ENCODE measurements at regions not wholly inside any gene's neighbourhood (a gene's known extent, or its start where the extent isn't known, plus 50 kb on each side); places are given as distances from the start of the nearest gene placed in this dataset.
"Not testable (repeated sequence)": the region's sequence is repeated elsewhere in the genome, so short reads cannot be mapped to it uniquely, and the experiment has no call there.

DNA sequence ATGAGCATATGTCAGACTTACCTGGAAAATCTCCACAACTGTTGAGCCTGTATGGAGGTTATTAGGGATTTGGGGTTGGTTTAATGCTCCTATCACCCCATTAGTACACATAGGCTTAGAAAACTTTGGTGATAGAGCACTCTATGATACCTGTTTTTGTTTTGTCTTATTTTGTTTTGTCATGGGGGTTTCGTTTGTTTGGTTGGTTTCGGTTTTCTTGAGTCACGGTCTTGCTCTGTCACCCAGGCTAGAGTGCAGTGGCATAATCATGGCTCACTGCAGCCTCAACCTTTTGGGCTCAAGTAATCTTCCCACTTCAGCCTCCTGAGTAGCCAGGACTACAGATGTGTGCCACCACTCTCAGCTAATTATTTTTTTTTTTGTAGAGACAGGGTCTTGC is 70.0 kb downstream of the MZT1 start:
- no peak for DNase-seq (ENCODE audit: low read depth in 2 of 2, low spot score in 1 of 2)

DNA sequence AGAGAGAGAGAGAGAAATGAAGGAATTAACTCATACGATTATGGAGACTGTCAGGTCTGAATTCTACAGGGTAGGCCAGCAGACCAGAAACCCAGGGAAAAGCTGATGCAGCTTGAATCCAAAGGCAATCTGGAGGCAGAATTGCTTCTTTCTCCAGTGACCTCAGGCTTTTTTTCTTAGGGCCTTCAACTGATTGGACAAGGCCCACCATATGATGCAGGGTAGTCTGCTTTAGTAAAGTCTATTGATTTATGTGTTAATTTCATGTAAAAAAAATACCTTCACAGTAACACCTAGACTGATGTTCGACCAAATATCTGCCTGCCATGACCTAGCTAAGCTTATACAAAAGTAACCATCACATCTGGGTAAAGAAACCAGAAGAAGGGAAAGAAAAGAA is 71.1 kb downstream of the MZT1 start:
- DNase-seq (ENCODE audit: low read depth in 2 of 2, low spot score in 1 of 2): no peak

DNA sequence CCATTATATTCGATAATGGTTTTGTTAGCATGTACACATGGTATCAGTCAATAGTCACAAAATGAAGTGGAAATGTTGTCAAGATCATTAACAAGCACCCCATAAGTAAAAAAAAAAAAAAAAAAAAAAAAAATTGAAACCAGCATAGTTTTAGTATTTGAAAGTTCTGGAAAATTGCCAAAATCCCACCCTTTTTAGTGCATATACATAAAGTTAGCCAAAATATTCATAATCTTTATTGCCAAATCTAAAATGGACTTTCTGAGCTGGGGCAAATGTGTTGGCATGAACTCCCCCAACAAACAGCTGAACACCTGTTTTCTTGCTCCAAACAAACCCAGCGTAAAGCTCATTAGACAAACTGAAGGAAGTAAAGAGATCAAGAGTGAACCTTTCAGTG is 73.9 kb downstream of the MZT1 start:
- DNase-seq (ENCODE audit: low read depth in 2 of 2, low spot score in 1 of 2): no peak

DNA sequence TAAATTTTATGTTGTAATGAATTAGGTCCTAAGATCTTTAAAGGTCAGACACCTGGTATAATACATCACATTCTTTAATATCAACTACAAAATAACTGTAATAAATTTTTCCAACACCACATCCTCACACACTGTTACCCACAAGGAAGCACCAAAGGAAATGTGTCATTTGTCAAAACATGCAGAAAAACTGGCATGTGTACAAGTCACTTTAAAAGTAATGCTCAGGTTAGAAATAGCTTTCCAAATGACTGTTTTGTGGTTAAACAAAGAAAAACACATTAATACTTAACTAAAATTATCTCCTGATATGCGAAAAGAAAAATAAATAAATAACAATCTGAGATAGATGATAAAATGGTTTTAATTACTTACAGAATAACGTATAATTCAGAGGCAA is 74.7 kb downstream of the MZT1 start:
- DNase-seq (ENCODE audit: low read depth in 2 of 2, low spot score in 1 of 2): no peak

DNA sequence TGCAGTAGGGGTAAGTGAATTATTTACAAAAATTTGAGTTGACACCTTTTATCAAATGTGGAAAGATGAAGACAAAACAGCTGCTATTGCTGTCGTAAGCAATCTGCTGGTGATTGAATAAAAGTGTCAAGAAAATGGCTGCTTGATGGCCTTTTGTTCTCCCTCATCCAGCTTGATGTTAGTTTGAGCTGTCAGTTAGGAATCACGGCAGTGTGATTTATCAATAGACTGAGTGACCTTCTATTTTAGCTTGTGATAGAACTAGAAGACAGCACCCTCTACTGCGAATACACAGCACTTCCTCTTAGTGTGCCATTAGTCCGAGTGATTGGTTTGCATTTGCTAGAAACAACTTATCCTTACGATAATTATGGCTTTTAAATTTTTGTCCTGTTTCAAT is 76.3 kb downstream of the MZT1 start:
- no peak for DNase-seq (ENCODE audit: low read depth in 2 of 2, low spot score in 1 of 2)

DNA sequence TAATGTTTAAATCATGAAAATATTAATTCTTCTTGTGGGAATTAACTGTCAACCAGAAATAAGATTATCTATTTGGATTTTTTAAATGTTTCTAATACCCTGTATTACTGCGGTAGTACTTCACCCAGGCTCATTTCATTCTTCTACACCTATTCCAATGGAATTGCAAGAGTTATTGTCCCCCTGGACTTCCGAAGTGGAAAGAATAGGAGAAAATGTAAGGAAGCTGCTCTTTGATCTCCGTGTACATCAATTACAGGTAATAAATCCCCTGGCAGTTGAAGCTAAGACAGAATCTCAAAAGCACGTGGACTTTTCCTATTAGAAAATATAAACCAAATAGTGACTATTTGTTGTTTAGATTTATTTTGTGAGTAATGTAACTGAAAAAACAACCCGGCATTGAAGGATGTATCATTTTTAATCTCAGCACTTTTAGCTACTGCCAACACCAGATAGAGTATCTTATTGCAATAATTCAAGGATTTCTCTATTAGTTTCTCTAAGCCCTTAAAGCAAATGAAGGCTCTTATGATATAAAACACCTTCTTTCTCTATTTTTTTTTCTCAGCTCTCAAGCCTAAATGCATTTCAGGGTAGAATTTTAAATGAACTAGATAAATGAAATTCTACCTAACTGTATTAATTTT is 77.3 kb downstream of the MZT1 start:
- no peak for DNase-seq (ENCODE audit: low read depth in 2 of 2, low spot score in 1 of 2)

DNA sequence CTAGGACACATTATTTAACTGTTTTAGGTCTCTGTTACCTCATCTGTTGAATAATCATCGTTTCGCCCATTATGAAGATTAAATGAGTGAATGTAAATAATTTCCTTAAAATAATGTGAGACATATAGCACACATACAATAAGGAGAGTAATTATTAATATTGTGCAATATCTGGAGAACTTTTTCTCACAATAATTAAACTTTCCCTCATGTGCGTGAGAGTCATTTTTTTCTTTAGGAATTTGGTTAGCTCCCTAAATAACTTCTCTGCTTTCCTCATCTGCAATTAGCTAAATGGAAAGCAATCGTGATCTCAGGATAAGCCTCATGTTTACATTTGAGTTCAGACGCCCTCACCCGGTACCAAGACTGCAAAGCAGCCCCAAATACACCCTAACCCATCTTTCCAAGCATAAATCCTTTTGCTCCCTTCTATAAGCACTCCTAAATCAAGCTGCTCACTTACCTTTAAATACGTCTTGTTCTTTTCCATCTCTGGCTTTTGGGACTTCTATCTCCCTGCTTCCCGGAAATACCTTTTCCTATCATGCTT is 78.8 kb downstream of the MZT1 start:
- no peak for DNase-seq (ENCODE audit: low read depth in 2 of 2, low spot score in 1 of 2)

DNA sequence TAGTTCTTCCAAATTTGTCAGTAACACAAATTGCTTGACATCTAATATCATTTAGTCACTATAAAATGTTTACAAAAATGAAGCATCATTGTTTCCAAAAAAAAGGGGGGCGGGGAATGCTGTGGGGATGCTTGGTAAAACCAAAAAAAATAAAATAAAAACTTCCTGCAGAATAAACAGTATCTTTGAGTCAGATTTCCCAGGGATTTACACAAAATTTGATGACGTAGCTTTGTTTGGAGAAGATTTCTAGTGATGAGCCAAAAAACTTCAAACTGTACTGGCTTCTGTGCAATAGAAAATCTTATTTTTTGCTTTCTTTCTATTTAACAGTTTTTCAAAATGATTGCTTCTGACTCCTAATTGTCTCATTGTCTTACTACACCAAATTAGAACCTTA is 80.0 kb downstream of the MZT1 start:
- no peak for DNase-seq (ENCODE audit: low read depth in 2 of 2, low spot score in 1 of 2)

DNA sequence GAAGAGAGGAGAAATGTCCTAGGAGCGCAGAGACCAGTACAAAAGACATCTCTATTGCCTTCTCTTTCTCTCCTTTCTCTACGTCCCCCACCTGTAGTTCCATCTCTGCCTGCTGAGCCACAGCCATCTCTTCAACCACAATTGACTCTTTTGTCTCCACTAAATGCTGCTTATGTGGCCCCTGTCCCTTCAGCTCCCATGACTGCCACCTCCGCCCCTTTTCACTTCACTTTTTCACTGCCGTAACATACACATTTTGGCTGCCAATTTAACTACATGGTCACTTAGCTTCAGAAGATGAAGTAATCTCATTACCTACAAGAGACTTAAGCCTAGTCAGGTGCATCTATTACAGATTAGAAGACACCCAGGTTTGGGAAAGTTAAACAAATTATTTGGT is 81.9 kb downstream of the MZT1 start:
- DNase-seq (ENCODE audit: low read depth in 2 of 2, low spot score in 1 of 2): no peak

DNA sequence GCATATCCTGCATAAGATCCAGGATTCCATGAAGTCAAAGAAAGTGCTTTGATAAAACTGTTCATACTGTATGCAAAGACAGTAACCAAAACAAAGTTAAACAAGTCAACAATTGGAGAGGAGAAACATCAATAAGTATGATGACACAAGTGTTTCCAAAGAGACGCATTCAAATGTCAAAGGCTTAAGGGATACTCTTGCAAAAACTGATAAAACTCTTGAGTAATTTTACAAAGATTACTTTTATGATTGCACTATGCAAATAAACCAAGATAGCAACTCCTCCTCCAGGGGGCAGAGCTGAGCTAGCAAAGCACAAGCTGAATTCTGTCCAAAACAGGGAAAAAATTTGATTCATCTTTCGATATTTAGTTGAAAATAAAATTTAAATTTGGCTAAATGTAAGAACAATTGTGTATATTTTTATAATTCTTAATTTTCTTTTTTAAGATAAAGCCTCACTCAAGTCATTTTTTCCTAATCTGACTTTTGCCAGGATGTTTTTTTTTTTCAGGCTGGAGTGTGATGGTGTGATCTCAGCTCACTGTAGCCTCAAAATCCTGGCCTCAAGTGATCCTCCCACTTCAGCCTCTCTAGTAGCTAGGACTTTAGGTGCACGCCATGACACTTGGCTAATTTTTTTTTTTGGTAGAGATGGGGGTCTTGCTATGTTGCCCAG is 84.0 kb downstream of the MZT1 start:
- DNase-seq (ENCODE audit: low read depth in 2 of 2, low spot score in 1 of 2): peak in 1 of 2 donors; percentile 38

DNA sequence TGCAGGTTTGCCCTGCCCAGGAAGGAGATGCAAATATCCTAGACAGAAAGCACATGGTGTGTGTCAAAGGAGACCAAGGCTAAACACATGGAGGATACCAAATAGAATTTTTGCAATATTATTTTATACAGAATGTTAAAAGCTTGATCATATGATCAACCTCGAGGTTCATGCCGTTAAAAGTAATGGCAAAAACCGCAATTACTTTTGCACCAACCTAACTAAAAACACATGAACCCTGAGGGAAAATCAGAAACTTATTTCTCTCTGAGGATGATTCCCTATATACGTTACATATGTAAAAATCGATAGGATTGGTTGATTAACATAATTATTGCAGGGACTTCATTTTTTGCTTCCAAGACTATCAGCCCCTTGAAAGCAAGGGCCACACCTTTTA is 88.1 kb downstream of the MZT1 start:
- no peak for DNase-seq (ENCODE audit: low read depth in 2 of 2, low spot score in 1 of 2)

DNA sequence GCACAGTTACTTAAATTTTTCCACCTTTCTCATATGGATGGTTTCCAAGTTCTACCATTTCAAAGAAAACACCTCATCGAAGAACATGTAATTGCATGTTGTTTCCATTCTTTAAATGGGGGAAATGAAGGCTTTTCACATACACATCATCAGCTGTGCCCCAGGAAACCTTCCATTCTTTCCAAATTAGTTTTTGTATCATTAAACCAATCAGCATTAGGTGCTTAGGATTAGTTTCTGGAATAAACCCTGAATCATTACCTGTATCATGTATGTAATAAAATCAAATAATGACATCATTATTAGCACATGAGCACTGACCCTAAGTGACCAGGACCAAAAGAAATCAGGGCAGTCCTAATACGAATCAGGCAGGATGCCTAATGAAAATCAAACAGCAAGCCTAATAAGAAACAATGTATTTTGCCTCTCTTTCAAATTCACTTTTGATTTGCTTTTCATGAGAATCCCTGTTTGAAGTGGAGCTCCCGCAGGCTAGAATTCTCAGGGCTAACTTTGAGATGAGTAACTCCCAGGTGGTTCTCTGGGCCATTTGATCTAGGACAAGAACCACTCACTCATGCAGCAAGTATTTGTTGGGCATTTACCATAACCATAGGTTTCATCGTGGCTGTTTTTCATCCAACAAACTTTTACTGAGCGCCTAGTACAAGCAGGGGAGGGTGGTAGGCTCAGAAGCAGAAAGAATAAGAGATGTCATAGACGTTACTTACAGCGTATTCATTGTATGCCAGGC is 89.2 kb downstream of the MZT1 start:
- DNase-seq (ENCODE audit: low read depth in 2 of 2, low spot score in 1 of 2): no peak

DNA sequence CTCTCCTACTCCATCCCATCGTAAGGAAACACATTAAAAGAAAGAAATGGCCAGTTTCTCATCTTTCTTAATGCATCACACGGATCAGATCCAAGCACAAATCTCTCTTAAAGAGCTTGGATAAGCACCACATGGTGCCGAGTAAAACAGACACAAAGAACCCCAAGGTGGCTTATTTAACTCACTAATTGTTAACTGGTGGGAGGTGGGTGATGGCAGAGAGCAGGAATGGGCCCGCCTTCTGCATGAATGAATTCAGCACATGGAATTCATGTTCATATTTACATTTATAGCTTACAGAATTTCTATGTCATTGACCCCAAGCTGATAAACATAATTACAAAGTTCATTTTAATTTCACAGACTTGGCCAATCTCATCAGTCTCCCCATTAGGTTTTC is 89.9 kb downstream of the MZT1 start:
- DNase-seq (ENCODE audit: low read depth in 2 of 2, low spot score in 1 of 2): no peak

DNA sequence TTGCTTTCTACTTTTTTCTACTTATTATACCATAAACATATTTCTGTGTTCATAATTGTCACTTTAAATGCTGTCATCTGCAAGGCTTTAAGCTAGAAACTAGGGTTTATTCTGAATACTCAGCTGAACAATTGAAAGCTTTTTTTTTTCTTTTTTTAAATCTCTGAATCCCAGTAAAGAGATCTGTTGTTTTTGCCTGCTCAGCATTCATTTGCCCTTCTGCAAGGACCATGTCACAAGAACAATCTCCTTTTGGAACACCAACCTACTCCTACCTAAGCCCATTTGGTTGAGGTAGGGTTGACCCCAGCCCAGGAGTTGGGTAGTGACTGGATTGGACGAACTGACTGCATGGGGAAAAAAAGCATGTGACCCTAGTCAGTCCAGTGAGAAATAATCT is 92.6 kb downstream of the MZT1 start:
- DNase-seq (ENCODE audit: low read depth in 2 of 2, low spot score in 1 of 2): no peak

DNA sequence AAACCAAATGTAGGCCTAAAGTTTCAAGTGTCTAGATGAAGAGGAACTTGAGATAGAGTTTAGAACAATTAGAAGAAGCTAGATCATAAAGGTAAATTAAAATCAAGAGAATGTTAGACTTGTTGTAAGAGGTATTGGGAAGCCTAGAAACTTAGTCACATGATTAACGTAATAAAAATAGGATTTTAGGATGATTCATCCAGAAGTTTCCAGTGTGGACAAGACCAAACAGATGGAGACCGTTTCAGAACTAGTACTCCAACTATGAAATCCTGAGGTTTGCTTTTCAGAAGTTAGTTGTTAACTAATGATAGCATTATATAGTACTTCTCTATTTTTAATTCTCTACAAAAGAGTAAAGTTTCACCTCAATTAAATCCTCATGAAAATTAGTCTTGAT is 104.9 kb downstream of the MZT1 start:
- no peak for DNase-seq (ENCODE audit: low read depth in 2 of 2, low spot score in 1 of 2)

DNA sequence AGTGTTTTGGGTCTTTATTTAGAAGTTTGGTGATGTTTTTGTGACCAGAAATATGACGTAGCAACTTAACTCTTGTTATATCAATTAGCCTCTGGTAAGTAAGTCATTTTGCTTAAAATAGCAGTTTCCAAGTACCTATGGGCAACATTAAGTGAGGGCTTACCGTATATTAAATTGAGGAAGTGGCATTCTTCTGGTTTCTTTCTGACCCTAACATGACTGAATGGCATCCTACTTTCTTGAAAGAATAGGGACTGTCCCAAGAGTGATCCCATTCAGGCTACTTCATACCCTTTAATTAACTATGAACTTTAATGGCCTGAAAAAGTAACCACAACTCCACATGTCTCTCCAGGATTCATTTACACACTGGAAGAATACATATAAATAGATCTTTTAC is 106.6 kb downstream of the MZT1 start:
- DNase-seq (ENCODE audit: low read depth in 2 of 2, low spot score in 1 of 2): no peak

DNA sequence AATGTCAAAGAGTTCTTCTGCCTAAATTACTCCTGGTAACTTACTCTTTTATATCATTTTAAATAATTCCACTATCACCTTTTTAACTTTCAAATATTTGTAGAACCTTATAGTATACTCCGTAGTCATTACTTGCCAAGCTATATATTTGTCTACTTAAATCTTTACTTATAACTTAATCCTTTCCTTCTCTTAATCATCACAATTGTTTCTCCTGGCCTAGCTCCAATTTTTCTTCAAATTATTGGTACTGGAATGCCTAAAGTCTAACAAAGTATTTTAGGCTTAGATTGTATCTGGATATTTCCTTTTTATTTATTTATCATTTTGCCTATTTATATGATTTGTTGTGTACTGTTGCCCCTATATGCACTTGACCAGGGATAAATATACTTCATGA is 109.5 kb downstream of the MZT1 start:
- no peak for DNase-seq (ENCODE audit: low read depth in 2 of 2, low spot score in 1 of 2)

DNA sequence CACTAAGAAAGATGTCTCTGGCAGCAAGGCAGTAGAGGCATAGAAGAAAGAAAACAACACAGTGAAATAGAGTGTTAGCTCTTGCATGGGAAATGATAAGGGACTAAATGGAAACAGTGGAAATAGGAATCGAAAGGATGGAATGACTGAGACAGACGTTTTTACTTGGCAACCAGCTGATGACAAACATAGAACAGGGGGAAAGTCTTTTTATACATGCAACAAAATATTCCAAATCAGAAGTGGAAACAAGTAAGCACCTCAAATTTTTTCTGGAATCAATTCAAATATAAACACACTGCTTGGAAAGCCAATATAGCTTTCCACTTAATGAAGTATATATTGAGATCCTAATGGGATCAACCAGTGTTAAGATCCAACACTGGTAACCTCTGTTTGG is 110.2 kb downstream of the MZT1 start:
- DNase-seq (ENCODE audit: low read depth in 2 of 2, low spot score in 1 of 2): no peak

DNA sequence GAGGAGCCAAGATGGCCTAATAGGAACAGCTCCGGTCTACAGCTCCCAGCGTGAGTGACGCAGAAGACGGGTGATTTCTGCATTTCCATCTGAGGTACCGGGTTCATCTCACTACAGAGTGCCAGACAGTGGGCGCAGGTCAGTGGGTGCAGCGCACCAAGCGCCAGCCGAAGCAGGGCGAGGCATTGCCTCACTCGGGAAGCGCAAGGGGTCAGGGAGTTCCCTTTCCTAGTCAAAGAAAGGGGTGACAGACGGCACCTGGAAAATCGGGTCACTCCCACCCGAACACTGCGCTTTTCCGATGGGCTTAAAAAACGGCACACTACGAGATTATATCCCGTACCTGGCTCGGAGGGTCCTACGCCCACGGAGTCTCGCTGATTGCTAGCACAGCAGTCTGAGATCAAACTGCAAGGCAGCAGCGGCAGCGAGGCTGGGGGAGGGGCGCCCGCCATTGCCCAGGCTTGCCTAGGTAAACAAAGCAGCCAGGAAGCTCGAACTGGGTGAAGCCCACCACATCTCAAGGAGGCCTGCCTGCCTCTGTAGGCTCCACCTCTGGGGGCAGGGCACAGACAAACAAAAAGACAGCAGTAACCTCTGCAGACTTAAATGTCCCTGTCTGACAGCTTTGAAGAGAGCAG is 117.1 kb downstream of the MZT1 start:
- DNase-seq (ENCODE audit: low read depth in 2 of 2, low spot score in 1 of 2): not testable (repeated sequence)

DNA sequence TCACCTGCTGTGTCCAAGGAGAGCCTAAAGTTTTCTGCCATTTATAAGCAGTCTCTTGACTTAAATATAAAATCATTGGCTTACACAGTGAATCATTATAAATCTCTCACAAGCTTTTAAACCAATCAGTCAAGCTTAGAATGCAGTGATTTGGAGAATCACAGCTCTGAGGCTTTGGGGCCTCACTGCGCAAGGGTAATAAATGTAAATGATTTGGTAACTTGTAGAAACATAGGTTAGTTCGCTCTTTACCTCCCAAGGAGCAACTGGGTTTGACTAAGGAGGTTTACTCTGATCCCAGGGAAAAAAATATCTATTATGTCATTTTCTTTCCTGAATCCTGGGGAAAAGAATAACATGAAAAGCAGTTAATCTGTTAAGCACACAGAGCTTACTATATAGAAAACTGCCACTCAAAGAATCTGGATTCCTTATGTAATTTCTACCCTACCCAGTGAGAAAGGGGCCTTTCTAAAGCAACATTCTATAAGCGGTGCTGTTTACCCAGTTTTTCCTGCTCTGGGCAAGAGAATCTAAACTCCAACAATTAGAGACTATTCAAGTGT is 128.2 kb downstream of the MZT1 start:
- DNase-seq (ENCODE audit: low read depth in 2 of 2, low spot score in 1 of 2): no peak

DNA sequence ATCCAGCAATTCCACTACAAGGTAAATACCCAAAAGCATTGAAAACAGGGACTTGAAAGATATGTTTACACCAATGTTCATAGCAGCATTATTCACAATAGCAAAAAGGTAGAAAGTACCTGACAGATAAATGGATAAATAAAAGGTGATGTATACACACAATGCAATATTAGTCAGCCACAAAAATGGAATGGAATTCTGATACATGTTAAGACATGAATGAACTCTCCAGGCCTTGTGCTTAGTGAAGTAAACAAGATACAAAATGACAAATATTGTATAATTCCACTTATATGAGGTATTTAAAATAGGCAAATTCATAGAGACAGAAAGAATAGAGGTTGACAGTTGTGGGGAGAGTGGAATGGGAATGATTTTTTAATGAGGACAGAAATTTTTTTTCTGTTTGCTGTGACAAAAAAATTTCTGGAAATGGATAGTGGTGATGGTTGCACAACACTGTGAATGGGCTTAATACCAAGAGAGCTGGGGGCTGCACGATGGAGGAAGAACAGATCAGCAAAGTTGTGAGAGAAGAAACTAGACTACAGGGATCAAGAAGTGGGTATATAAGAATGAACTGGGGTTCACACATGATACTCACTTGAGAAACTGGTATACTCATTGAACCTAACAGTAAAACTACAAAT is 137.2 kb downstream of the MZT1 start:
- no peak for DNase-seq (ENCODE audit: low read depth in 2 of 2, low spot score in 1 of 2)

Data from stimulated activated CD8-positive, alpha-beta memory T cell treated with anti-CD3 and anti-CD28 coated beads, Interleukin-4, amount 100 ng/mL, for 4 hours (primary cell).